HL-60 (cell line): ENCODE measurements at regions not wholly inside any gene's neighbourhood (a gene's known extent, or its start where the extent isn't known, plus 50 kb on each side); places are given as distances from the start of the nearest gene placed in this dataset.

Source experiments
- POLR2AphosphoS5 ChIP-seq: IDR thresholded peaks from 2 replicates; pipeline ENCODE4 v1.6.1; 2012; ENCODE audit warnings: low read depth
- SPI1 ChIP-seq: IDR thresholded peaks from 2 replicates; pipeline ENCODE4 v1.6.1; 2012; ENCODE audit warnings: low read depth, mild to moderate bottlenecking, borderline replicate concordance
- TF ChIP-seq, protein P1 (sequence below): IDR thresholded peaks from one replicate; pipeline ENCODE4 v1.5.1; 2011; ENCODE audit warnings: low read length, control low read depth, inconsistent platforms; ENCODE audit not compliant: insufficient read depth

DNA sequence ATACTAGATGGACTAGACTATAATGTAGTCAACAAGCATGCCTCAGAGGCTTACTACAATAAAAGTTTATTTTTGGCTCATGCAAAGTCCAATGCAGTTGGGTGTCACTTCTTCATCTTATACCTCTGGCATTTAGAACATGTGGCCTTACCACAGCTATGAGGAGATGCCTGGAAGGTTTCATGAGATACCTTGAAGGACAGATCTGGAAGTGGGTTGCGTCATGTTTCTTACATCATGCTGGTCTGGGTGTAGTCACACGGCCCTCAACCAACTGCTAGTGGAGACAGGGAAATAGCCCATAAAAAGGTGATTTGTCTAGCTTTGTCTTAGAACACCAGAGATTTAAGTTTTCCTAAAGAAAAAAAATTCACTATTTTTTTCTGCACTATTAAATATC is 91.7 kb upstream of the MMADHC start:
- TF ChIP-seq, protein P1, sequence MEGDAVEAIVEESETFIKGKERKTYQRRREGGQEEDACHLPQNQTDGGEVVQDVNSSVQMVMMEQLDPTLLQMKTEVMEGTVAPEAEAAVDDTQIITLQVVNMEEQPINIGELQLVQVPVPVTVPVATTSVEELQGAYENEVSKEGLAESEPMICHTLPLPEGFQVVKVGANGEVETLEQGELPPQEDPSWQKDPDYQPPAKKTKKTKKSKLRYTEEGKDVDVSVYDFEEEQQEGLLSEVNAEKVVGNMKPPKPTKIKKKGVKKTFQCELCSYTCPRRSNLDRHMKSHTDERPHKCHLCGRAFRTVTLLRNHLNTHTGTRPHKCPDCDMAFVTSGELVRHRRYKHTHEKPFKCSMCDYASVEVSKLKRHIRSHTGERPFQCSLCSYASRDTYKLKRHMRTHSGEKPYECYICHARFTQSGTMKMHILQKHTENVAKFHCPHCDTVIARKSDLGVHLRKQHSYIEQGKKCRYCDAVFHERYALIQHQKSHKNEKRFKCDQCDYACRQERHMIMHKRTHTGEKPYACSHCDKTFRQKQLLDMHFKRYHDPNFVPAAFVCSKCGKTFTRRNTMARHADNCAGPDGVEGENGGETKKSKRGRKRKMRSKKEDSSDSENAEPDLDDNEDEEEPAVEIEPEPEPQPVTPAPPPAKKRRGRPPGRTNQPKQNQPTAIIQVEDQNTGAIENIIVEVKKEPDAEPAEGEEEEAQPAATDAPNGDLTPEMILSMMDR = no peak
- TF ChIP-seq POLR2AphosphoS5 (no peak), SPI1 (no peak)
